IPS-15b (cell line): ENCODE measurements at regions not wholly inside any gene's neighbourhood (a gene's known extent, or its start where the extent isn't known, plus 50 kb on each side); places are given as distances from the start of the nearest gene placed in this dataset.

ENCODE experiments used
- H3K27me3 ChIP-seq: one replicate; pipeline ENCODE4 v1.6.1; 2013; ENCODE audit warnings: low read length; ENCODE audit not compliant: control insufficient read depth, insufficient read depth
- H3K36me3 ChIP-seq: one replicate; pipeline ENCODE4 v1.6.1; 2013; ENCODE audit warnings: low read length; ENCODE audit not compliant: control insufficient read depth, insufficient read depth
- H3K4me1 ChIP-seq: one replicate; pipeline ENCODE4 v1.6.1; 2013; ENCODE audit warnings: mild to moderate bottlenecking, low read length; ENCODE audit not compliant: control insufficient read depth, insufficient read depth
- H3K4me3 ChIP-seq: one replicate; pipeline ENCODE4 v1.5.1; 2013; ENCODE audit warnings: low read depth, low read length
- H3K9ac ChIP-seq: one replicate; pipeline ENCODE4 v1.6.1; 2013; ENCODE audit warnings: low read depth, mild to moderate bottlenecking, low read length
- H3K9me3 ChIP-seq: one replicate; pipeline ENCODE4 v1.6.1; 2013; ENCODE audit warnings: mild to moderate bottlenecking, low read length; ENCODE audit not compliant: control insufficient read depth, insufficient read depth

- no peak overlapping the region for H3K9ac ChIP-seq
- no peak overlapping the region for H3K4me3 ChIP-seq
- H3K4me1 ChIP-seq = no peaks in the 10 kb centered on the region
- H3K9me3 ChIP-seq = no peaks in the 10 kb centered on the region
- no peaks in the 10 kb centered on the region for H3K27me3 ChIP-seq
- no peaks in the 10 kb centered on the region for H3K36me3 ChIP-seq
These were observed 950.7 kb upstream of the PRR20A start for GRCh38 chr13:56189978-56190377.

GRCh38 chr13:56198350-56198749, 942.4 kb upstream of the PRR20A start:
- H3K9me3 ChIP-seq = no peaks in the 10 kb centered on the region

GRCh38 chr13:56201834-56202233, 938.9 kb upstream of the PRR20A start:
- H3K4me1 ChIP-seq = peaks cover 9% of the 10 kb centered on the region
- H3K27me3 ChIP-seq = no peaks in the 10 kb centered on the region
- H3K4me3 ChIP-seq = no peak overlapping the region
- H3K9ac ChIP-seq = no peak overlapping the region
- H3K9me3 ChIP-seq = no peaks in the 10 kb centered on the region
- H3K36me3 ChIP-seq = no peaks in the 10 kb centered on the region

More at GRCh38 chr13:56198350-56198749, 942.4 kb upstream of the PRR20A start:
- H3K27me3 ChIP-seq = no peaks in the 10 kb centered on the region
- H3K9ac ChIP-seq = no peak overlapping the region
- H3K4me3 ChIP-seq = no peak overlapping the region
- H3K4me1 ChIP-seq = peaks cover 9% of the 10 kb centered on the region
- no peaks in the 10 kb centered on the region for H3K36me3 ChIP-seq

- Histone ChIP-seq H3K27me3 (no peaks in the 10 kb centered on the region), H3K4me3 (no peak overlapping the region), H3K36me3 (no peaks in the 10 kb centered on the region), H3K9me3 (no peaks in the 10 kb centered on the region), H3K4me1 (no peaks in the 10 kb centered on the region), H3K9ac (no peak overlapping the region)
These were observed 924.5 kb upstream of the PRR20A start for GRCh38 chr13:56216221-56216620.

- no peaks in the 10 kb centered on the region for H3K27me3 ChIP-seq
- no peaks in the 10 kb centered on the region for H3K9me3 ChIP-seq
- H3K9ac ChIP-seq = no peak overlapping the region
- no peaks in the 10 kb centered on the region for H3K36me3 ChIP-seq
- no peak overlapping the region for H3K4me3 ChIP-seq
- H3K4me1 ChIP-seq = no peaks in the 10 kb centered on the region
These were observed 893.0 kb upstream of the PRR20A start for GRCh38 chr13:56247692-56248091.

GRCh38 chr13:56271686-56272085, 869.0 kb upstream of the PRR20A start:
- Histone ChIP-seq H3K4me3 (no peak overlapping the region), H3K27me3 (no peaks in the 10 kb centered on the region), H3K9me3 (no peaks in the 10 kb centered on the region), H3K36me3 (no peaks in the 10 kb centered on the region), H3K4me1 (no peaks in the 10 kb centered on the region), H3K9ac (no peak overlapping the region)

- Histone ChIP-seq H3K9ac (no peak overlapping the region), H3K9me3 (no peaks in the 10 kb centered on the region), H3K4me3 (no peak overlapping the region), H3K36me3 (no peaks in the 10 kb centered on the region), H3K4me1 (no peaks in the 10 kb centered on the region), H3K27me3 (no peaks in the 10 kb centered on the region)
These were observed 857.4 kb upstream of the PRR20A start for GRCh38 chr13:56283262-56283828.

- H3K9ac ChIP-seq = no peak overlapping the region
- no peaks in the 10 kb centered on the region for H3K9me3 ChIP-seq
- H3K36me3 ChIP-seq = no peaks in the 10 kb centered on the region
- no peaks in the 10 kb centered on the region for H3K4me1 ChIP-seq
- H3K27me3 ChIP-seq = no peaks in the 10 kb centered on the region
- no peak overlapping the region for H3K4me3 ChIP-seq
These were observed 841.1 kb upstream of the PRR20A start for GRCh38 chr13:56299650-56300049.

GRCh38 chr13:56314765-56315164, 826.0 kb upstream of the PRR20A start:
- no peak overlapping the region for H3K4me3 ChIP-seq
- no peaks in the 10 kb centered on the region for H3K36me3 ChIP-seq
- no peak overlapping the region for H3K9ac ChIP-seq
- H3K9me3 ChIP-seq = no peaks in the 10 kb centered on the region
- H3K4me1 ChIP-seq = peaks cover 20% of the 10 kb centered on the region
- H3K27me3 ChIP-seq = no peaks in the 10 kb centered on the region

- Histone ChIP-seq H3K27me3 (no peaks in the 10 kb centered on the region), H3K36me3 (no peaks in the 10 kb centered on the region), H3K9ac (no peak overlapping the region), H3K4me3 (no peak overlapping the region), H3K4me1 (peaks cover 20% of the 10 kb centered on the region), H3K9me3 (no peaks in the 10 kb centered on the region)
These were observed 822.9 kb upstream of the PRR20A start for GRCh38 chr13:56317841-56318240.

- Histone ChIP-seq H3K4me1 (no peaks in the 10 kb centered on the region), H3K4me3 (no peak overlapping the region), H3K36me3 (no peaks in the 10 kb centered on the region), H3K9me3 (no peaks in the 10 kb centered on the region), H3K9ac (no peak overlapping the region), H3K27me3 (no peaks in the 10 kb centered on the region)
These were observed 808.0 kb upstream of the PRR20A start for GRCh38 chr13:56332671-56333070.

- no peak overlapping the region for H3K9ac ChIP-seq
- H3K4me1 ChIP-seq = no peaks in the 10 kb centered on the region
- H3K27me3 ChIP-seq = no peaks in the 10 kb centered on the region
- no peaks in the 10 kb centered on the region for H3K9me3 ChIP-seq
- no peak overlapping the region for H3K4me3 ChIP-seq
- no peaks in the 10 kb centered on the region for H3K36me3 ChIP-seq
These were observed 804.9 kb upstream of the PRR20A start for GRCh38 chr13:56335775-56336174.
